IPS-20b (cell line): ENCODE measurements at regions not wholly inside any gene's neighbourhood (a gene's known extent, or its start where the extent isn't known, plus 50 kb on each side); places are given as distances from the start of the nearest gene placed in this dataset.

Experiments
- H3K27ac ChIP-seq: one replicate; pipeline ENCODE4 v1.5.1; 2013; ENCODE audit warnings: low read length
- H3K27me3 ChIP-seq: 2 replicates; pipeline ENCODE4 v1.6.1; 2013; ENCODE audit warnings: mild to moderate bottlenecking, low read length, inconsistent platforms; ENCODE audit not compliant: insufficient read depth
- H3K36me3 ChIP-seq: 2 replicates; pipeline ENCODE4 v1.6.1; 2013; ENCODE audit warnings: low read depth, mild to moderate bottlenecking, inconsistent platforms, low read length, moderate library complexity; ENCODE audit not compliant: insufficient read depth
- H3K4me1 ChIP-seq: 2 replicates; pipeline ENCODE4 v1.6.1; 2013; ENCODE audit warnings: mild to moderate bottlenecking, control low read depth, inconsistent platforms, low read length, moderate library complexity; ENCODE audit not compliant: insufficient read depth
- H3K4me3 ChIP-seq: 2 replicates; pipeline ENCODE4 v1.5.1; 2013; ENCODE audit warnings: mild to moderate bottlenecking, low read length, inconsistent platforms
- H3K9ac ChIP-seq: 2 replicates; pipeline ENCODE4 v1.6.1; 2013; ENCODE audit warnings: low read depth, mild to moderate bottlenecking, inconsistent platforms, low read length, moderate library complexity
- H3K9me3 ChIP-seq: 2 replicates; pipeline ENCODE4 v1.6.1; 2013; ENCODE audit warnings: mild to moderate bottlenecking, low read depth, low read length, inconsistent platforms; ENCODE audit not compliant: insufficient read depth

GRCh38 chr5:3359642-3360041 lies 236.0 kb upstream of the IRX1 start:
- Histone ChIP-seq H3K9me3 (no peaks in the 10 kb centered on the region), H3K27ac (no peak overlapping the region), H3K27me3 (no peaks in the 10 kb centered on the region), H3K4me3 (no peak overlapping the region), H3K9ac (no peak overlapping the region), H3K4me1 (no peaks in the 10 kb centered on the region; the same call in 1 of the 2 replicates), H3K36me3 (no peaks in the 10 kb centered on the region)

DNA sequence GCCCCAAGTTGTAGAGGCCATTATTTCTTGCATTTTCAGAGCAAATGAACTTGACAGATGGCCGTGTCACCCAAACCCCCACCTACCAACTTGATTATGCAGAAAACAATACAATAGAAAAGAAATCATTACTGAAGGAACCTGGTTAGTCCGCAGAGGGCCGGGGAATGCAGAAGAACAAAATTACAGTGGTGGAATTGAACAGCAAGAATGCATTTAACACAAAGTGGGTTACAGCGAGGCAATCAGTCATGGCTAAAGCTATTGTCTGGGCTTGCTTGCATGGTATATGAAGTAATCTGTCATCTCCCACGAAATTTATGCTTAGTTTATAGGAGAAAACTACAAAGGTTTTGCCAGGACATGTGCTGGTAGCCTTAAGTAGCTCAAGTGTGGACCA lies 238.3 kb upstream of the IRX1 start:
- H3K4me3 ChIP-seq, result no peak overlapping the region
- H3K27me3 ChIP-seq, result no peaks in the 10 kb centered on the region
- H3K36me3 ChIP-seq, result no peaks in the 10 kb centered on the region
- H3K9me3 ChIP-seq, result no peaks in the 10 kb centered on the region
- no peak overlapping the region for H3K27ac ChIP-seq
- no peak overlapping the region for H3K9ac ChIP-seq
- no peaks in the 10 kb centered on the region for H3K4me1 ChIP-seq

GRCh38 chr5:3356016-3356415 lies 239.6 kb upstream of the IRX1 start:
- Histone ChIP-seq H3K4me3 (no peak overlapping the region), H3K9ac (no peak overlapping the region), H3K27ac (no peak overlapping the region), H3K27me3 (no peaks in the 10 kb centered on the region), H3K9me3 (no peaks in the 10 kb centered on the region), H3K4me1 (no peaks in the 10 kb centered on the region), H3K36me3 (no peaks in the 10 kb centered on the region)

DNA sequence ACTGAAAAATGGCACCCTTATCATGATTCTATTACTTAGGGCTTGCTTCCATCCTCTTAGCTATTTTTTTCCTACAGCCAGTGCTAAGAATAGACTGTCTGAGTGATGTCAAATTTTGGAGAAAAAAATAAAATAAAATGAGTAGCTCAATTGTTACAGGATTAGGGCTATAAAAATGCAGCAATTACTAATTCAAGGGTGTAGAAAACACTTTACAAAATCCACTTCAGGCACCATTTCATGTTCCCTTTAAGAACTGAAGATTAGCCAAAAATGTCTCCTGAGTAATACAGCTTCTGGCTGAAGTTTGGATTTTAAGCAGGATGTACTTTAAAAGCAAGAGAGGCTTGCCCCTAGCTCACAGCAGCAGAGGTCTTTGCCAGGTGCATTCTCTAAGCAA lies 240.5 kb upstream of the IRX1 start:
- Histone ChIP-seq H3K4me3 (no peak overlapping the region), H3K4me1 (no peaks in the 10 kb centered on the region), H3K9ac (no peak overlapping the region), H3K27ac (no peak overlapping the region), H3K36me3 (no peaks in the 10 kb centered on the region), H3K9me3 (no peaks in the 10 kb centered on the region), H3K27me3 (no peaks in the 10 kb centered on the region)

GRCh38 chr5:3354606-3355005 lies 241.0 kb upstream of the IRX1 start:
- no peaks in the 10 kb centered on the region for H3K36me3 ChIP-seq
- H3K27me3 ChIP-seq, result no peaks in the 10 kb centered on the region
- H3K4me3 ChIP-seq, result no peak overlapping the region
- H3K9ac ChIP-seq, result no peak overlapping the region
- no peak overlapping the region for H3K27ac ChIP-seq
- no peaks in the 10 kb centered on the region for H3K9me3 ChIP-seq
- no peaks in the 10 kb centered on the region for H3K4me1 ChIP-seq

DNA sequence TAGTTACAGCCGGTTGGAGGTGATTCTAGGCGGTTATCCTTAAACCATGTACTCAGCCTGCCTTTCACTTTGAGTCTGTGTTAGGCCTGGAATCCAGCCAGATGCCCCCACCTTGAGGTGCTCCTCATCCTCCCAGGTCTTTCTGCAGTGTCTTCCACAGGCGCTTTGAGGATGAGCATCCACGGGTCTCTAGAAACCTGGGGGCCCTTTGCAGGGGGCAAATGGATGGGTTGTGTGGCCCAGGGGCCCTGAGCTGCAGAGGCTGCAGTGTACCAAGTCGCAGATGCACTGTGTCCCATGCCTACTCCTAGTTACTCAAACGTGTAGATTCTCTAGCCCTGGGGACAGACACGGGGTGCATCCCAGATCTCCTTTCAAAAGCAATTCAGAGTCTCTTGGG lies 242.1 kb upstream of the IRX1 start:
- Histone ChIP-seq H3K27ac (no peak overlapping the region), H3K9me3 (no peaks in the 10 kb centered on the region), H3K9ac (no peak overlapping the region), H3K27me3 (no peaks in the 10 kb centered on the region), H3K4me1 (no peaks in the 10 kb centered on the region), H3K36me3 (no peaks in the 10 kb centered on the region), H3K4me3 (no peak overlapping the region)

DNA sequence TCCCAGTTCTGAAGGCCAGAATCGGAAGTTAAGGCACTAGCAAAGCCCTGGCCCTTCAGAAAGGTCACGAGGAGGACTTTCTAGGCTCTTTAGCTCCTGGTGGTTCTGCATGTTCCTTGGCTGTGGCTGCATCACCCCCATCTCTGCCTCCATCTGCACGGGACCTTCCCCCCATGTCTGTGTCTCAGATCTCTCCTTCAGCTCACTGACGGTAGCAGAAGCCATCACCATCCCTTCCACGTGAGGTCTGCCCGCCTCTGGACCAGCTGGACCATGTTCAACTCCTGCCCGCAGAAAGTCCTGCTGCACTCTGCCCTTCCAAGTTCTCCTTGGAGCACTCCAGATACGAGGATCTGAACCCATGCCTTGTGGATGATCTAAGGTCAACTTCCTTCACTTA lies 242.9 kb upstream of the IRX1 start:
- Histone ChIP-seq H3K9ac (no peak overlapping the region), H3K9me3 (no peaks in the 10 kb centered on the region), H3K4me1 (no peaks in the 10 kb centered on the region), H3K4me3 (no peak overlapping the region), H3K27me3 (no peaks in the 10 kb centered on the region), H3K36me3 (no peaks in the 10 kb centered on the region), H3K27ac (no peak overlapping the region)

- Histone ChIP-seq H3K27me3 (no peaks in the 10 kb centered on the region), H3K4me3 (no peak overlapping the region), H3K9ac (no peak overlapping the region), H3K4me1 (no peaks in the 10 kb centered on the region), H3K36me3 (no peaks in the 10 kb centered on the region), H3K27ac (no peak overlapping the region), H3K9me3 (no peaks in the 10 kb centered on the region)
These were observed 243.8 kb upstream of the IRX1 start for GRCh38 chr5:3351581-3352442.

DNA sequence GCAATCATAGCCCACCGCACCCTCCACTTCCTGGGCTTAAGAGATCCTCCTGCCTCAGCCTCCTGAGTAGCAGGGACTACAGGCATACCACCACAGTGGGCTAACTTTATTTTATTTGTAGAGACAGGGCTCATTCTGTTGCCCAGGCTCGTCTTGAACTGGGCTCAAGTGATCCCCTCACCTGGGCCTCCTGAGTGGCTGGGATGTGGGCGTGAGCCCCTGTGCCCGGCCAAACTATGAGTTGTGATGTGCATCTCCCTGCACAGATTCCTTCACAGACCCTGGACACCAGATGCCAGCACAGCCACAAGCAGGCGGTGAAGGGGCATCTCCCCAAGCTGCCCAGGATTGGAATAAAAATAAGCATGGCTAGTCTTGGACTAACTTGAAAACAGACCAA lies 244.9 kb upstream of the IRX1 start:
- Histone ChIP-seq H3K4me1 (no peaks in the 10 kb centered on the region), H3K27me3 (no peaks in the 10 kb centered on the region), H3K4me3 (no peak overlapping the region)

GRCh38 chr5:3349704-3350565 lies 245.7 kb upstream of the IRX1 start:
- Histone ChIP-seq H3K9me3 (no peaks in the 10 kb centered on the region), H3K36me3 (no peaks in the 10 kb centered on the region), H3K4me3 (no peak overlapping the region), H3K27ac (no peak overlapping the region), H3K9ac (no peak overlapping the region), H3K27me3 (no peaks in the 10 kb centered on the region), H3K4me1 (no peaks in the 10 kb centered on the region)

More for the DNA sequence above, 244.9 kb upstream of the IRX1 start:
- no peaks in the 10 kb centered on the region for H3K9me3 ChIP-seq
- H3K9ac ChIP-seq, result no peak overlapping the region
- no peak overlapping the region for H3K27ac ChIP-seq
- H3K36me3 ChIP-seq, result no peaks in the 10 kb centered on the region

DNA sequence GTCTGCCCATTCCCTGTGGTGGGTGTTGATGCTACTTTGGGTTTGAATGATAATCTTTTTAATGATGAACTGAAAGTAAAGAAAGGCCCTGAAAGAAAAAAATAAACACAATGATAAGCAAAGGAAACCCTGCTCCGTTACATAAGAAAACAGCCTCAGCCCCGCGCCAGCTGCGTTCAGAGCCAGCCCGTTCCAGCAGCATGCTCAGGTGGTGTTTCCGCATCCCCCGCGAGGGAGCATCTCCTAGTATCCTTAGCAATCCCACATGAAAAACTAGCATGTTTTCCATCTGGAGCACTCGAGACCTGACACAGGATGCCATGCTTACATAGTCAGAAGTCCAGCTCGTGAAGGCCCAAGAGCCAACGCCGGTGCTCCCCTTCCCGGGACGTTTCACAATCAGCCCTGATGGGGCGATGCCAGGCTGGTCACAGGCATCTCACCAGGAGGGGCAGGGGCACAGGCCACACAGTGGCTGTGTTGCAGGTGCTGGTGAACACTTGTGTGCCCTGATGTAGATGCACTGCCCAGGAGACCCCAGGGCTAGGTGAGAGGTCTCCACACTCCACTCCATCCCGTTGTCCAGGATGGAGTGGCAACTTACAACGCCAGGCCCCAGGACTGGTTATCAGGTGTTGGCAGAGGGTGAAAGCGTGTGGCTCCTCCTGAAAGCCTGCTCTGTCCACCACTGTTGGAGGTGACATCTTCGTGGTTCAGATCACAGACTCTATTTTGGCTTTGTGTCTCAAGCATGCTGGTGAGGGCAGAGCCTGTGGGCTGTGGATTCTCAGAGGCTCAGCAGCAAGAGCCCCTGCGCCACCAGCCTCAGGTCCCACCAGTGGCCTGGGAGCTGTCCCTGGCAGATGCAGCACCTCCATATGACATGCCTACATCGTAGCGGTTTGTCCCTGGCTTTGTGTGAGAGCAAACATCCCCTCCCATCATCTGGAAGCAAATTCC lies 246.8 kb upstream of the IRX1 start:
- Histone ChIP-seq H3K9me3 (no peaks in the 10 kb centered on the region), H3K27ac (no peak overlapping the region), H3K36me3 (no peaks in the 10 kb centered on the region), H3K9ac (no peak overlapping the region), H3K4me3 (no peak overlapping the region), H3K27me3 (no peaks in the 10 kb centered on the region), H3K4me1 (no peaks in the 10 kb centered on the region)
